ENCODE measurements at regions not wholly inside any gene's neighbourhood (a gene's known extent, or its start where the extent isn't known, plus 50 kb on each side); places are given as distances from the start of the nearest gene placed in this dataset.

GRCh38 chr9:16100537-16101091 is 547.8 kb downstream of the CCDC171 start:
- DNase-seq = no peak

GRCh38 chr9:16102154-16102553 is 549.3 kb downstream of the CCDC171 start:
- no peak for DNase-seq

- DNase-seq = no peak
Observed at GRCh38 chr9:16103620-16104397, 551.0 kb downstream of the CCDC171 start.

DNA sequence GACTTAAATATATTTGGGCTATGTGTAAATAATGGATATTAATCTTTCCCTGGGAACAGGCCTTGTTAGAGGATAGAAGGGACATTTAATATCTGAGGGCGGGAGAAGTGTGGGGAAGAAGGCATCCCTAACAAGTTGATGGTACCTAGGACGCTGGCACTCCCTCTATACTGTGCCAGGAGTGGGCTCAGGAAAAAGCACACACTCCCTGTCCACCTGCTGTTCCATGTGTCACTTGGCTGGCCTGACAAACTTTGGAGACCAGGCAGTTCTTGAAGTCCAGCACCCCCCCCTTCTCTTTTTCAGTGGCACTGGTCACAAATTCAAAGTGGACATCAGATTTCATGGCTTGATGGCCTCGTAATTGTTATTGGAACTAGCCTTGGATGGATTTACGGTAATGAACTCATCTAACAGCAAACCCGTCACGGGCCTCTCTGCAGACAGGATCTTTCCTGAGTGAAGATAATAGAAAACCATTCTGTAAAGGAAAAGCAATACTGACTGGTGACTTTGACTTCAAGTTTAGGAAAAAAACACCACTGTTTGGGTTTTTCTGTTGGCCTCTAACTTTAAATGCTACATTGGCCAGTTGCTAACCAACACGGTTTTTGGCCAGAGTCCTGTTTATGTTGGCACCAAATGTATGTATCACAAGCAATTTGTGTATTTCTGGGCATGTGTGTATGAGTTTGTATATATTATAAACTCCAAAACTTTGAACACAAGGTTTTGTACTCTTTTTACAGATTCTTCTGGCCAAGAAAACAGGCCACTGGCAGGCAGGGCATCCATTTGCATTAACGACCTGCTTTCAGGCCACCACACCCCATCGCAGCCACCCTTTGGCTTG is 552.6 kb downstream of the CCDC171 start:
- DNase-seq = no peak

DNA sequence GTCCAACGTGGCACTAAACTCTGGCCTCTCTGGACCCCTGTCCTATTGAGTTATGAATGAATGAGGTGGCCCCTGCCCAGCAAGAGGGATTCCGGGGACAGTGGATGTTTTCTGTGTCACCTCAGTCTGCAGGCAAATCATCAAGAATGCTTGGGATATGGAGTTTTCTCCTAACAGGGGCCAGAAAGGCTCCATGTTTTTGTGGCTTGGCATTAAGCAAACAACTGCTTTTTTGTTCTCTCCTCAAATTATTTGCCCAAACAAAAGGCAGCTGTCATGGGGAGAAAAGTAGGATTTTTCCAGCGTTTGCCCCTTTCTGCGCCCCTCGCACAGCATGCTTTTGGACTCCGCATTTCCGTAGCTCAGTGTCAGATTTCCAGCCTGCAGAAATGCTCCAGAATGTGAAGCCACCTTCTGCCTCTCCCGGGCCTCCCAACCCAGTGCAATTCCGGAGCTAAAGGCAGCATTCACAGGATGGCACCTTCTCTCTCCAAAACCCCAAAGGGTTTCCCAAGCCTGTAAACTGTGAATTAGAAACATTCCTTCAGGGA is 553.3 kb downstream of the CCDC171 start:
- no peak for DNase-seq

GRCh38 chr9:16112116-16112515 is 559.3 kb downstream of the CCDC171 start:
- no peak for DNase-seq

GRCh38 chr9:16115994-16116393 is 563.2 kb downstream of the CCDC171 start:
- no peak for DNase-seq

- no peak for DNase-seq
Observed at GRCh38 chr9:16118043-16118442, 565.2 kb downstream of the CCDC171 start.

DNA sequence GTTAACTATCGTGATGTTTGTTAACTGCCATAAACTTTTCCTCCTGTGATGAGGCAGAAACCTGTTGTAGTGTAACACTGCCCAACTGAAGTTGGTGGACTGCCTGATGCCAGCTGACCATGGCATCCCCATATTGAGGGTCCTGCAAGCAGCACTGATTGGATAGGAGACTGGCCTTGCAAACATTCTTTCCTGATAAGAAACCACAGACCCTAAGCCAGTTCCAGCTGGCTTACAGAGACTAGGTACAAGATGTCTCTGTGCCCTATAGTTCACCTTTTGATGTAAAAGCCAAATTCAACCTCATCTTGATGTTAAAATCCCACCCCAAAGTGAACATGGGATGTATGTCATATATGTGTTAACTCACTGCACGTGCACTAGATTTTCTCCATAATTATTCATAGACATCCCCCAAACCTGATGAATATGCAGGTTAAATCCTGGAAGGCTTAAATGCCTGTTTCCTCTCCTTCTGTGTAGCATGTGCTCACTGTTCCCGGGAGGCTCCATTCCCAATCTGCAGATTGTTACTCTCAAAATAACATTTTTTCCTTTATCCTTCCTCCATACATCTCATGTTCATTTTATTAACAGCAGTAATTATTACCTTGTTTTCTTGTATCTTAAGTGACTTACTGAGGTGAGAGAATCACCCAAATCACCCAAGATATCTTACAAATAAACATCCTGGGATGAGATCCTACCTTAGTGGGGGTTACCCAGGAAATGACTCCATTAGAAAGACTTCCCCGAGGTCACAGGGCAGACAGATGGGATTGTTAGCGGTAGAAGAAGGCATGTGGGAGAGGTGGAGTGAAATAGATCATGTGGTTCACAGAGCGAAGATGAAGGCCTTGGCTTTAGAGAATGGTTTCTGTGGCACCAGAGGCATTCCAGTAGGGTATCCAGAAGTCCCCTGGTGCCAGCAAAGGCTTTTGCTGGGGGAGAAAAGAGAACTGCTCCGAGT is 566.7 kb downstream of the CCDC171 start:
- no peak for DNase-seq

GRCh38 chr9:16120231-16120641 is 567.4 kb downstream of the CCDC171 start:
- no peak for DNase-seq

- no peak for DNase-seq
Observed at GRCh38 chr9:16120727-16121126, 567.9 kb downstream of the CCDC171 start.

DNA sequence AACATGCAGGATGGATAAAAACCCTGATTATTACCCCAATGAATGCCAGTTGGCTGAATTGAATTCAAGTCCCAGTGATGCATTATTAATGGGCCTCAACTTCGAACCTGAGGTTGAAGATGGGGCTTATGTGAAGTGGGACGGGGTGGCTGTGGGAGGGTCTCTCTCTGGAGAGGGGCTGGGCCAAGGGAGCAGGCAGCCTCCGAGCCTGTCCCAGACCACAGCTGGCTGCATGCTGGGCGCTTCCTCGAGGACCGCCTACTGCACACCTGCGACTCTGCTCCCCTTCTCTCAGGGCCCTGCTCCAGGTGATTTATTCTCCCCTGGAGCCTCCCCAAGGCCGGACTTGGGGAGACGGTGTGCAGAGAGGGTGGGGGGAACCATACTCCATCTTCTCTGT is 568.3 kb downstream of the CCDC171 start:
- no peak for DNase-seq

GRCh38 chr9:16121601-16122286 is 568.9 kb downstream of the CCDC171 start:
- DNase-seq = no peak

DNA sequence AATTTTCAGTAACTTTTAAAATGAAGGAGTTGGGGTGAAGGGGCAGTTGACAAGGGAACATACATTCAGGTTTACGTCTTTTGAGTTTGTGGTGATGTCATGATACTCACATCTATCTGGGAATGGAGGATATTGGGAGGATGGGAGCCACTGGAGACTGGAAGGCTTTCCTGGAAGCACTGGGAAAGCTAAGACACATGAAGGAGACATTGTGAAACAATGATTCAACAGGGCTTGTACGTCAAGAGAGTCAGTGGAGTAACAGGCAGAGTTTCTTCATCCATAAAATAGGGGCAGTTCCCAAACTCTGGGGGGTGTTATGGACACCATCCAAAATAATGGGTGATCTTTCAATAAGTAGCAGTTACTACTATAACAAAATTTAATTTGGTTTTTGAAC is 572.8 kb downstream of the CCDC171 start:
- no peak for DNase-seq

DNA sequence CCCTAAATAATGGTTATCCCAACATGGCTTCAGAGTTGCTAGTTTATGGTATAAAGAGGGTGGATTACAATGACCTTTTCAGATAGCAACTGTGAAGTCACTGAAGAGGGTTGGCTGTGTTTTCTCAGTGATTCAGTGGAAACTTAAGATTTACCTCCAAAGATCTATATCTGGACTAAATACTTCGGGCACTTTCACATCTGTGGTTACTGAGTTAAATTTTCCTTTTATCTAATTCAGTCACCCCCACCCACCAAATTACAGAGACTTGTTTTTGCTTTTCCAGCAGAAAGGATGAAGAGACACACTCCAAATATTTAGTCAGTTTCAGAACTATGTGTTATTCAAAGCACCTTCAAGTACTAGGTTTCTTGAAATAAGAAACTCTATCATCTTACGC is 573.2 kb downstream of the CCDC171 start:
- no peak for DNase-seq

DNA sequence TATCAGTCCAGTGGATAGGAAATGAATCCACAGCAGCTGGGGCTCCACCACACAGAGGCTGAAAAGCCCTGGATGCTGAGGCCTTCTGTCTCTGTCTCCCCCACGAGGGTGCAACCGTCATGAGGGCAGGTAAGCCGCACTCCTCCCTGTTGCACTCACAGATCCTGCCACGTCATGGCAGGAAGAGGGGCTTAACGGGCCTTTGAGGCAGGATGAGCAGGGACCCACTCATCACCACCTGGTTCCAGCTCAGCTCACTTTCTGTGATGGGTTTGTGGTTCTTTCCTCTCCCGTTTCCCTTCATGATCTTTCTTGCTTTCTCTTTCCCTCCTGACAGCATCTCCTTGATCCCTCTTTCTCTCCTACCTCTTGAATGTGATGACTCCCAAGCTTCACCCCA is 575.2 kb downstream of the CCDC171 start:
- DNase-seq = no peak

DNA sequence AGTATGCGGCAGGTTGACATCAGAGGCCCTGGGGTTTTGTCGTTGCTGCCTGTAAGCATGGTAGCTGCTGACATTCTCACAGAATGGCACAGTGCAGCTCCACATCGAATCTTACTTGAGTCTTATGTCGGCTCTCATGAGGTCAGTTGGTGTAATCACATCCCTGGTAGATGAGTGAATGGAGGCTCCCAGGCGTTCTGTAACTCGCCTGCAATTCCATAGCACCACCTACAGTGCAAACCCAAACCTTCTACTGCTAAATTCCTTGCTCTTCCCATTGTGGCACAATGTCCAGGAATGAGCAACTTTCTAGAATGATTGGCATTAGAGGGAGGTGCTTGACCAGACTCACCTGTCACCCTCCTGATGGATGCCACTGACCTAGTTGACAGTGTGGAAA is 578.4 kb downstream of the CCDC171 start:
- no peak for DNase-seq

DNA sequence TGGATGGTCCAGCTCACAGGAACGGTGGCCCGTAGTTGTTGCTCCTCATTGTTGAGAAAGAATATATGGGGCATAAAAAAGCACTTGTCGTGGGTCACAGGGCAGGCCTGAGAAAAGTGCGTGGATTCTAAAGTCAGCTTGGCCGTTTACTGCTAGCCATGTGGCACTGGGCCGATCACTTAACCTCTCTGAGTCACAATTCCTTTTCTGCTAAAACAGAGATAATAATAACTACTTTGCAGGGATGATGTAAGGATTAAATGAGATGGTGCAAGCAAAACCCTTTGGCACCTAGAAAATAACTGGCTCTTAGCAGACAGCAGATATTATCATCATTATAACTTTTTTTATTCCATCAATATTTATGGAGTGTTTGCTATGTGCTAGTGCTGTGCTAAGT is 579.7 kb downstream of the CCDC171 start:
- no peak for DNase-seq

- DNase-seq = no peak
Observed at GRCh38 chr9:16133032-16133431, 580.2 kb downstream of the CCDC171 start.

- peak; percentile 28 for DNase-seq
Observed at GRCh38 chr9:16133556-16134227, 580.8 kb downstream of the CCDC171 start.

GRCh38 chr9:16134351-16134750 is 581.5 kb downstream of the CCDC171 start:
- no peak for DNase-seq
